BJ (cell line): ENCODE measurements at regions not wholly inside any gene's neighbourhood (a gene's known extent, or its start where the extent isn't known, plus 50 kb on each side); places are given as distances from the start of the nearest gene placed in this dataset.

ENCODE experiments used
- CTCF ChIA-PET: fragments of 350-600 bp; formaldehyde crosslinking; extraction: SDS; loops from one replicate; lab custom pipeline; 2021; ENCODE audit warnings: antibody characterized with exemption, inconsistent platforms; lab: Yijun Ruan, JAX
- POLR2A ChIA-PET: fragments of 300-600 bp; sonication (Branson Sonifier 250); formaldehyde crosslinking; extraction: SDS; loops from one replicate; lab custom pipeline; 2021; ENCODE audit warnings: antibody characterized with exemption; lab: Charles Lee
- DNase-seq: peaks from one replicate; pipeline ENCODE4 v3.0.0-alpha.2; 2011; ENCODE audit warnings: low read depth
- H3K27me3 ChIP-seq: 2 replicates; pipeline ENCODE4 v1.6.0; 2011; ENCODE audit warnings: low read length; ENCODE audit not compliant: control insufficient read depth, insufficient read depth
- H3K36me3 ChIP-seq: 2 replicates; pipeline ENCODE4 v1.5.1; 2011; ENCODE audit warnings: low read length; ENCODE audit not compliant: control insufficient read depth, insufficient read depth
- H3K4me3 ChIP-seq: 2 replicates; pipeline ENCODE4 v1.5.1; 2011; ENCODE audit warnings: low read depth, mild to moderate bottlenecking, control low read depth, low read length
- TF ChIP-seq, protein P1 (sequence below): IDR thresholded peaks from 2 replicates; pipeline ENCODE4 v1.5.1; 2011; ENCODE audit warnings: low read depth, mild to moderate bottlenecking, control low read depth, inconsistent platforms, low read length, moderate library complexity; ENCODE audit not compliant: insufficient read depth

DNA sequence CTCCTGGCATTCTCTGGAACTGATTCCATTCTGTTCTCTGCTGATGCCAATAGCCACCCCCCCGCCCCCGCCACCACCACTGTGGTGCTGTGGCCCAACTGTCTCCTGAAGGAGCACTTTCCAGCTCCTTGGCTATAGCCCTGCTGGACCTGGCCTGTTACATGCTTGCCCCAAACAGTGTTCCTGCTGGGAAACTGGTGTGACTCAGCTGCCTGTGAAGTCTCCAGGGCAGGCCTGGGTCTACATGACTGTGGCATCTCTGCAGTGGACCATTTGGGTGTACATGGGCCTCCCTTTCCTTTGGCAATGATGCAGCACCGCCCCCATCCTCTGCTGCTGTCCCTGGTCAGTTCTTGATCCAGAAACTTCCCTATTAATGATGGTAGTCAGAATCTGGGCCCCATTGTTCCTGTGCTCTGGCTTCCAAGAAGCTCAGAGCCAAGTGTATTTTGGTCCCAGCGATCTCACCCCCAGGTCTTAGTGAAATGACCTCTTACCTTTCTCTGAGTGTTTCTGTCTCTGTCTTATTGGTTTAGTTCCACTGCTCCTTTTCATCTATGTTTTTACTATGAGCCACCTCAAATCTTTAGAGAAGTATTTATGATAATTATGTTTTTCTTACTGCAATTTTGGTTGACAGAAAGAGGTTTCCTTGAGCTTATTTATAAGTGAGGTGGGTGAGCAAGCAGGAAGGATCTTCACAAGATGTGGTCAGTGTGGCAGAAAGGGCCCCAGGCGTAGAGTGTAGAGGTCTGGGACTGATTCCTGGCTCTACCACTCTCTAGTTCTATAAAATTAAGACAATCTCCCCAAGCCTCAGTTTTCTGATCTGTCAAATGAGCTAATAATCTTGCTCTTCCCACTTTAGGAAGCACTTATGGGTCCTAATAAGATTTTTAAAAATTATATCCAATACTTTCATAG lies 210.7 kb upstream of the EOLA2 start:
- no peaks in the 10 kb centered on the region for H3K36me3 ChIP-seq
- H3K4me3 ChIP-seq, result no peak overlapping the region
- POLR2A ChIA-PET, result no interaction called here
- TF ChIP-seq, protein P1, sequence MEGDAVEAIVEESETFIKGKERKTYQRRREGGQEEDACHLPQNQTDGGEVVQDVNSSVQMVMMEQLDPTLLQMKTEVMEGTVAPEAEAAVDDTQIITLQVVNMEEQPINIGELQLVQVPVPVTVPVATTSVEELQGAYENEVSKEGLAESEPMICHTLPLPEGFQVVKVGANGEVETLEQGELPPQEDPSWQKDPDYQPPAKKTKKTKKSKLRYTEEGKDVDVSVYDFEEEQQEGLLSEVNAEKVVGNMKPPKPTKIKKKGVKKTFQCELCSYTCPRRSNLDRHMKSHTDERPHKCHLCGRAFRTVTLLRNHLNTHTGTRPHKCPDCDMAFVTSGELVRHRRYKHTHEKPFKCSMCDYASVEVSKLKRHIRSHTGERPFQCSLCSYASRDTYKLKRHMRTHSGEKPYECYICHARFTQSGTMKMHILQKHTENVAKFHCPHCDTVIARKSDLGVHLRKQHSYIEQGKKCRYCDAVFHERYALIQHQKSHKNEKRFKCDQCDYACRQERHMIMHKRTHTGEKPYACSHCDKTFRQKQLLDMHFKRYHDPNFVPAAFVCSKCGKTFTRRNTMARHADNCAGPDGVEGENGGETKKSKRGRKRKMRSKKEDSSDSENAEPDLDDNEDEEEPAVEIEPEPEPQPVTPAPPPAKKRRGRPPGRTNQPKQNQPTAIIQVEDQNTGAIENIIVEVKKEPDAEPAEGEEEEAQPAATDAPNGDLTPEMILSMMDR, result no peak
- H3K27me3 ChIP-seq, result no peaks in the 10 kb centered on the region
- no peak for DNase-seq
- CTCF ChIA-PET, result no interaction called here

DNA sequence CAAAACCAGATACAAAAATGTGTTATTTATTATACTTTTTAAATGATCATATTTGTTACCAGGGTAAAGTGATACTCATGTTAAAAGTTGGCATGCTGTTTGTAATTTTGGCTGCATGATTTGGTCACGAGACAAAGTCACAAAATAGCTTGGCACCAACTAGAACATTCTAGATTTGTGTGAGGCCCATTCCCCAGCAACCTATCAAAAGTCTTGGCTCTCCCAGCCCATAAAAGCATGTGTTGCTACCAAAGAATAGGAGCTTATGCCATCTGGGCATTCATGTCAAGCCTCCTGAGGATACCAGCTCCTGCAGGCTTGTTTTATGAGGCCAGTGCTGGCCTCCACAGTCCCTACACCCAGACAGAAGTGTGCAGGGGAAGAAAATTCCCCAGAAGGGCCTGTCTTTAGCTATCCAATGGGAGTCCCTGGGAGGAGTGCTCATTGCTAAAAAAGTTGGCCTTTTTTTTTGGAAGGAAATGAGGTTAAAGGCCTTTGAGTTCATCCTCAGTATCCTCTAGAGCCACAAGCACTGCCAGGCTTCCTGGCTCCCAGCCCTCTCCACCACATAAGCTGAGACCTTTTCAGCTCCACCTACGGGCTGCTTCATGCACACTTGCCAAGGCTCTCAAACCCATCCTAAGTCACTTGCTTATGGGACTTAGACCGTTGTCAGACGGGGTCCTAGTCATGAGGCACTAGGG lies 211.9 kb upstream of the EOLA2 start:
- H3K4me3 ChIP-seq, result no peak overlapping the region
- H3K27me3 ChIP-seq, result no peaks in the 10 kb centered on the region
- POLR2A ChIA-PET, result no interaction called here
- DNase-seq, result no peak
- CTCF ChIA-PET, result no interaction called here
- no peaks in the 10 kb centered on the region for H3K36me3 ChIP-seq
- TF ChIP-seq, protein P1, result no peak

DNA sequence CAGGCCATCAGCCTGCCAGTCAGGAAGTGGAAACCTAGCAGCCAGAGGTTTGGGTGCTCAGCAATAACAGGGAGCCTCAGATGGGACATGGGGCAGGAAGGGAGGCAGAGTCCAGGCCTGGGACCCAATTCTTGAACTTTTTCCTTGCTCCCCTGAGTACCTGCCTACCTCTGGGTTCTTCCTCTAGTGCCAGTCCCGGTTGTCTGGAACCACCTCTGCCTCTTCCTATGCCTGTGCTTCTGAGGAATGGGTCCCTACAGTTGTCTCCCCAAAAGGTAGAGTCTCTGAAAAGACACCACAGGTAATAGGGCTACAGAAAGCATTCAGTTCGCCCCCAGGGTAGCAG lies 212.4 kb upstream of the MAMLD1 start:
- no peak for DNase-seq
- H3K27me3 ChIP-seq, result no peaks in the 10 kb centered on the region
- ChIA-PET POLR2A (no interaction called here), CTCF (no interaction called here)
- TF ChIP-seq, protein P1, result no peak
- no peaks in the 10 kb centered on the region for H3K36me3 ChIP-seq
- no peak overlapping the region for H3K4me3 ChIP-seq

DNA sequence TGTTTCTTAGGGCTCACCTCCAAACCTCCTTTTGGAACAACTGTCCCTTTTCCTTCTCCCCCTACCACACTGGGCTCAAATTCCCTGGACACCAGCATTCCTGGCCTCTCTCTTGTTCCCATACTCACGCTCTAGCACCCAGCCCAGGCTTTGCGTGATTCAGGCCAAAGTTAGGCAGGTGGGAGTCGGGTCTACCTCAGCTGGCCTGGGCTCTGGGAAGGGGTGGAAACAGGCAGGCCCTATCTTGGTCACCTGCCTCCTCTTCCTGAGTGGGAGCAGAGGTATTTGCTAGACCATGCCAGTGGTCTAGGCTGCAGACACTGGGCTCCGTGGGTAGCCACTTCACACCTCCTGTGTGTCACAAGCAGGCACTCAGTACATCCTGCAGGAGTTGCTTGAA lies 211.1 kb upstream of the MAMLD1 start:
- ChIA-PET CTCF (no interaction called here), POLR2A (no interaction called here)
- no peak for DNase-seq
- TF ChIP-seq, protein P1, result no peak
- Histone ChIP-seq H3K27me3 (no peaks in the 10 kb centered on the region), H3K4me3 (no peak overlapping the region), H3K36me3 (no peaks in the 10 kb centered on the region)

DNA sequence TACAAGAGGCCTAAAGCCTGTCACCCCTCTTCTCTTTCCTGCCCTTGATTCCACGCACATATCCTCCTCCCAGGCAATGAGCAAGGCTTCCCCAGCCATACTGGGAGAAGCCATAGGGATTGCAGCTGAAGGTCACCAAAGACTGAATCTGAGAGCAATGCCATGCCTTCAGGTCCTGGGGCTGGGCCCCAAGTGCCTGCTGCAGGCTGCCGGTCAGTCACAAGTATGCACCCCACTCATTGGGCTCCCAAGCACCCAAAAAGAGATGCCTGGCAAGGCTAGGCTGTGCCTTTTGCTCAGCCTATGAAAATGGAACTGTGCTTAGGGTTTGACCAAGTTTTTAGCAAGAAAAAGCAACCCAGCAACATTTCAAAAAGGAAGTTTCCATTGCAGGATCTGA lies 210.6 kb upstream of the MAMLD1 start:
- ChIA-PET CTCF (no interaction called here), POLR2A (no interaction called here)
- Histone ChIP-seq H3K27me3 (no peaks in the 10 kb centered on the region), H3K36me3 (no peaks in the 10 kb centered on the region), H3K4me3 (no peak overlapping the region)
- TF ChIP-seq, protein P1, result no peak
- no peak for DNase-seq
